ENCODE measurements at regions not wholly inside any gene's neighbourhood (a gene's known extent, or its start where the extent isn't known, plus 50 kb on each side); places are given as distances from the start of the nearest gene placed in this dataset.

DNA sequence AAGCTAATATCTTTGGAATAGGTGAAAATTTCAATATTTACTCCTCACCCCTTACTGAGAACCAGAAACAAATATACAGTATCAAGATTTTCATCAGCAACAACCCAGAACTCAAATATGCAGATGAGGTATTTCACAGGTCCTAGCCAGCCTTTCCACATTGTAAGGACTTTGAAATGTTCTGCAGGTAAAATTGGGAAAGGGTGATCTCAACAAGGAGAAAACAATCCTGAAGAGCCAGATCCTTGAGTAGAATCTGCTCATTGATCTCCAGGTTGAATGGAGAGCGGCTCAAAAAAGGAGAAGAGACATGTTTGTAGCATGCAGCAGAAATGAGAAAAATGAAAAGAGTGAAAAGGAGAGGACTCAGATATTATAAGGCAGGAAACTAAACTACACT, 493.3 kb upstream of the NAALADL2 start:
- TF ChIP-seq ZNF274 (IDR thresholded peaks at IDR 0.05; ENCODE audit: low read depth, low read length) (no peak), YY1 (IDR thresholded peaks at IDR 0.05; ENCODE audit: insufficient read depth, insufficient read length) (no peak)

Data from NT2/D1 (cell line).